ENCODE measurements at regions not wholly inside any gene's neighbourhood (a gene's known extent, or its start where the extent isn't known, plus 50 kb on each side); places are given as distances from the start of the nearest gene placed in this dataset.

GRCh38 chr11:80898910-80899309 is 1458.1 kb upstream of the TENM4 start:
- no peak for ATAC-seq
- TF ChIP-seq ZC3H10 (CRISPR knock-in tag; IDR thresholded peaks at IDR 0.05) (no peak), TSHZ2 (CRISPR knock-in tag; IDR thresholded peaks at IDR 0.05) (no peak), ZNF565 (CRISPR knock-in tag; conservative IDR thresholded peaks at IDR 0.05; ENCODE audit: low read depth) (no peak), ESRRG (CRISPR knock-in tag; IDR thresholded peaks at IDR 0.05) (no peak), TOX (CRISPR knock-in tag; IDR thresholded peaks at IDR 0.05; ENCODE audit: borderline replicate concordance) (no peak), ISL1 (CRISPR knock-in tag; IDR thresholded peaks at IDR 0.05) (no peak), PATZ1 (CRISPR knock-in tag; IDR thresholded peaks at IDR 0.05; ENCODE audit: borderline replicate concordance) (no peak), BACH2 (CRISPR knock-in tag; IDR thresholded peaks at IDR 0.05; ENCODE audit: borderline replicate concordance) (no peak), SNAI2 (CRISPR knock-in tag; IDR thresholded peaks at IDR 0.05) (no peak), ZFP3 (CRISPR knock-in tag; IDR thresholded peaks at IDR 0.05) (no peak), CREB5 (CRISPR knock-in tag; IDR thresholded peaks at IDR 0.05; ENCODE audit: low read depth) (no peak), TCF4 (CRISPR knock-in tag; IDR thresholded peaks at IDR 0.05; ENCODE audit: borderline replicate concordance) (no peak), CSDC2 (CRISPR knock-in tag; IDR thresholded peaks at IDR 0.05) (no peak), ZNF8 (CRISPR knock-in tag; IDR thresholded peaks at IDR 0.05) (no peak)

- ATAC-seq = no peak
- TF ChIP-seq ARNTL (CRISPR knock-in tag; IDR thresholded peaks at IDR 0.05; ENCODE audit: borderline replicate concordance, low read depth) = no peak
- TF ChIP-seq PPARA (CRISPR knock-in tag; IDR thresholded peaks at IDR 0.05; ENCODE audit: borderline replicate concordance) = no peak
- no peak for TF ChIP-seq ZC3H10 (CRISPR knock-in tag; IDR thresholded peaks at IDR 0.05)
- no peak for TF ChIP-seq OSR1 (CRISPR knock-in tag; IDR thresholded peaks at IDR 0.05)
- TF ChIP-seq ISL1 (CRISPR knock-in tag; IDR thresholded peaks at IDR 0.05) = no peak
- no peak for TF ChIP-seq ZNF565 (CRISPR knock-in tag; conservative IDR thresholded peaks at IDR 0.05; ENCODE audit: low read depth)
- no peak for TF ChIP-seq GLIS3 (CRISPR knock-in tag; IDR thresholded peaks at IDR 0.05)
- TF ChIP-seq ZFP30 (CRISPR knock-in tag; IDR thresholded peaks at IDR 0.05) = no peak
- TF ChIP-seq TOX (CRISPR knock-in tag; IDR thresholded peaks at IDR 0.05; ENCODE audit: borderline replicate concordance) = no peak
- no peak for TF ChIP-seq ZFP3 (CRISPR knock-in tag; IDR thresholded peaks at IDR 0.05)
- TF ChIP-seq BACH2 (CRISPR knock-in tag; IDR thresholded peaks at IDR 0.05; ENCODE audit: borderline replicate concordance) = no peak
- no peak for TF ChIP-seq PATZ1 (CRISPR knock-in tag; IDR thresholded peaks at IDR 0.05; ENCODE audit: borderline replicate concordance)
- no peak for TF ChIP-seq TCF4 (CRISPR knock-in tag; IDR thresholded peaks at IDR 0.05; ENCODE audit: borderline replicate concordance)
- no peak for TF ChIP-seq CSDC2 (CRISPR knock-in tag; IDR thresholded peaks at IDR 0.05)
- no peak for TF ChIP-seq ZNF70 (CRISPR knock-in tag; IDR thresholded peaks at IDR 0.05)
- TF ChIP-seq TSHZ2 (CRISPR knock-in tag; IDR thresholded peaks at IDR 0.05) = no peak
- no peak for TF ChIP-seq ZNF8 (CRISPR knock-in tag; IDR thresholded peaks at IDR 0.05)
- no peak for TF ChIP-seq ESRRG (CRISPR knock-in tag; IDR thresholded peaks at IDR 0.05)
- TF ChIP-seq CSRNP3 (CRISPR knock-in tag; IDR thresholded peaks at IDR 0.05) = no peak
- TF ChIP-seq CREB5 (CRISPR knock-in tag; IDR thresholded peaks at IDR 0.05; ENCODE audit: low read depth) = no peak
Observed at GRCh38 chr11:80886684-80887083, 1445.9 kb upstream of the TENM4 start.

Data from SK-N-SH treated with all-trans-retinoic acid at 6 μM for 48 hours (cell line).